H9 (cell line): ENCODE measurements at regions not wholly inside any gene's neighbourhood (a gene's known extent, or its start where the extent isn't known, plus 50 kb on each side); places are given as distances from the start of the nearest gene placed in this dataset.

Source experiments
- DNase-seq: peaks from one replicate; pipeline ENCODE4 v3.0.0-alpha.2; 2017
- H2AFZ ChIP-seq: one replicate; pipeline ENCODE4 v1.6.1; 2013; ENCODE audit warnings: mild to moderate bottlenecking, low read length, control low read depth, moderate library complexity
- H2AK5ac ChIP-seq: 2 replicates; pipeline ENCODE4 v1.6.1; 2013; ENCODE audit warnings: low read length, control low read depth, mixed read lengths; ENCODE audit not compliant: insufficient read length
- H2BK120ac ChIP-seq: one replicate; pipeline ENCODE4 v1.6.1; 2013; ENCODE audit warnings: low read depth, mild to moderate bottlenecking, low read length, control low read depth, inconsistent platforms; ENCODE audit not compliant: poor library complexity, severe bottlenecking
- H2BK12ac ChIP-seq: 2 replicates; pipeline ENCODE4 v1.6.1; 2013; ENCODE audit warnings: low read length, control low read depth, mixed read lengths, low read depth; ENCODE audit not compliant: insufficient read length
- H2BK15ac ChIP-seq: 2 replicates; pipeline ENCODE4 v1.6.1; 2013; ENCODE audit warnings: low read depth, low read length, control low read depth
- H2BK20ac ChIP-seq: one replicate; pipeline ENCODE4 v1.6.1; 2013; ENCODE audit warnings: low read depth, mild to moderate bottlenecking, low read length, control low read depth, inconsistent platforms; ENCODE audit not compliant: poor library complexity, severe bottlenecking
- H2BK5ac ChIP-seq: 2 replicates; pipeline ENCODE4 v1.6.1; 2013; ENCODE audit warnings: low read length, control low read depth, mixed read lengths; ENCODE audit not compliant: insufficient read length
- H3K14ac ChIP-seq: 2 replicates; pipeline ENCODE4 v1.6.1; 2013; ENCODE audit warnings: low read length, control low read depth; ENCODE audit not compliant: insufficient read depth
- H3K18ac ChIP-seq: 2 replicates; pipeline ENCODE4 v1.6.1; 2013; ENCODE audit warnings: low read depth, mild to moderate bottlenecking, mixed read lengths, low read length, control low read depth; ENCODE audit not compliant: insufficient read length
- H3K23ac ChIP-seq: 2 replicates; pipeline ENCODE4 v1.6.1; 2013; ENCODE audit warnings: low read length, control low read depth, mixed read lengths, low read depth; ENCODE audit not compliant: insufficient read length
- H3K23me2 ChIP-seq: 2 replicates; pipeline ENCODE4 v1.6.1; 2013; ENCODE audit warnings: low read depth, mild to moderate bottlenecking, mixed read lengths, low read length, control low read depth; ENCODE audit not compliant: insufficient read length, poor library complexity, severe bottlenecking
- H3K27ac ChIP-seq: 2 replicates; pipeline ENCODE4 v1.5.1; 2013; ENCODE audit warnings: low read length, control low read depth, mixed read lengths, low read depth; ENCODE audit not compliant: insufficient read length
- H3K27me3 ChIP-seq: 2 replicates; pipeline ENCODE4 v1.6.1; 2013; ENCODE audit warnings: low read length, control low read depth, inconsistent platforms; ENCODE audit not compliant: insufficient read depth
- H3K4ac ChIP-seq: 2 replicates; pipeline ENCODE4 v1.6.1; 2013; ENCODE audit warnings: low read depth, mild to moderate bottlenecking, control low read depth, inconsistent platforms, low read length, moderate library complexity
- H3K4me1 ChIP-seq: 2 replicates; pipeline ENCODE4 v1.6.1; 2013; ENCODE audit warnings: low read length, control low read depth, inconsistent platforms; ENCODE audit not compliant: insufficient read depth
- H3K4me2 ChIP-seq: 2 replicates; pipeline ENCODE4 v1.6.1; 2013; ENCODE audit warnings: low read length, control low read depth, mixed read lengths; ENCODE audit not compliant: insufficient read length, insufficient read depth
- H3K56ac ChIP-seq: 2 replicates; pipeline ENCODE4 v1.6.1; 2013; ENCODE audit warnings: low read depth, mild to moderate bottlenecking, mixed read lengths, low read length, control low read depth; ENCODE audit not compliant: insufficient read length
- H3K79me1 ChIP-seq: 2 replicates; pipeline ENCODE4 v1.6.1; 2013; ENCODE audit warnings: low read depth, mild to moderate bottlenecking, moderate library complexity, low read length, control low read depth, inconsistent platforms; ENCODE audit not compliant: insufficient read depth, poor library complexity, severe bottlenecking
- H3K79me2 ChIP-seq: 2 replicates; pipeline ENCODE4 v1.6.1; 2013; ENCODE audit warnings: low read length, control low read depth, inconsistent platforms; ENCODE audit not compliant: insufficient read depth
- H3K9ac ChIP-seq: 2 replicates; pipeline ENCODE4 v1.6.1; 2013; ENCODE audit warnings: low read length, control low read depth, mixed read lengths; ENCODE audit not compliant: insufficient read length; ENCODE audit errors: extremely low read depth
- H3K9me3 ChIP-seq: one replicate; pipeline ENCODE4 v1.6.1; 2013; ENCODE audit warnings: low read depth, low read length, inconsistent platforms; ENCODE audit not compliant: control insufficient read depth
- H3T11ph ChIP-seq: one replicate; pipeline ENCODE4 v1.6.1; 2013; ENCODE audit warnings: mild to moderate bottlenecking, low read length, control low read depth, inconsistent platforms
- H4K20me1 ChIP-seq: one replicate; pipeline ENCODE4 v1.6.1; 2013; ENCODE audit not compliant: control insufficient read depth, insufficient read length, insufficient read depth
- H4K5ac ChIP-seq: 2 replicates; pipeline ENCODE4 v1.6.1; 2013; ENCODE audit warnings: low read depth, mild to moderate bottlenecking, mixed read lengths, low read length, control low read depth; ENCODE audit not compliant: insufficient read length
- H4K8ac ChIP-seq: replicated peaks from 2 replicates; pipeline ENCODE4 v1.6.1; 2013; ENCODE audit warnings: low read length, control low read depth, mixed read lengths, low read depth; ENCODE audit not compliant: insufficient read length
- H4K91ac ChIP-seq: 2 replicates; pipeline ENCODE4 v1.6.1; 2013; ENCODE audit warnings: low read depth, mild to moderate bottlenecking, moderate library complexity, mixed read lengths, low read length, control low read depth; ENCODE audit not compliant: insufficient read length
- H3K27ac Mint-ChIP-seq, 3 experiments: 2 replicates in 2 of 3; 3 replicates in 1 of 3; pipeline ENCODE4 v1.8.0; 2020 to 2021; ENCODE audit warnings: mixed read lengths in 3 of 3, mild to moderate bottlenecking in 1 of 3, moderate library complexity in 1 of 3
- H3K27me3 Mint-ChIP-seq: 2 replicates; pipeline ENCODE4 v1.8.0; 2021; ENCODE audit warnings: low read depth, mild to moderate bottlenecking, moderate library complexity, mixed read lengths
- H3K36me3 Mint-ChIP-seq, 3 experiments: 2 replicates in 2 of 3; 3 replicates in 1 of 3; pipeline ENCODE4 v1.8.0; 2020 to 2021; ENCODE audit warnings: low read depth in 3 of 3, mixed read lengths in 3 of 3; ENCODE audit not compliant: insufficient read depth in 1 of 3
- H3K4me1 Mint-ChIP-seq, 2 experiments: 2 replicates each; pipeline ENCODE4 v1.8.0; 2020; ENCODE audit warnings: mixed read lengths in 2 of 2
- H3K4me3 Mint-ChIP-seq, 2 experiments: 2 replicates in 1 of 2; 3 replicates in 1 of 2; pipeline ENCODE4 v1.8.0; 2020 to 2021; ENCODE audit warnings: mild to moderate bottlenecking in 2 of 2, mixed read lengths in 2 of 2, moderate library complexity in 1 of 2
- H3K9me3 Mint-ChIP-seq, 2 experiments: 2 replicates in 1 of 2; 3 replicates in 1 of 2; pipeline ENCODE4 v1.8.0; 2020; ENCODE audit warnings: mild to moderate bottlenecking in 2 of 2, mixed read lengths in 2 of 2, moderate library complexity in 1 of 2
- WGBS: extraction: QIAGEN DNeasy Blood & Tissue Kit; methylation state at CpG from one replicate; pipeline ENCODE4 v1.1.7; 2013; ENCODE audit warnings: missing lambda C conversion rate, low lambda C conversion rate, mixed read lengths; ENCODE audit not compliant: insufficient read length; ENCODE audit errors: extremely low coverage; 5-methylcytosine and 5-hydroxymethylcytosine counted together
- TF ChIP-seq, protein P1 (sequence below): fragments of 200-600 bp; sonication (generic); conservative IDR thresholded peaks from 3 replicates; pipeline ENCODE4 v1.8.0; 2021; ENCODE audit warnings: antibody characterized with exemption, mild to moderate bottlenecking

DNA sequence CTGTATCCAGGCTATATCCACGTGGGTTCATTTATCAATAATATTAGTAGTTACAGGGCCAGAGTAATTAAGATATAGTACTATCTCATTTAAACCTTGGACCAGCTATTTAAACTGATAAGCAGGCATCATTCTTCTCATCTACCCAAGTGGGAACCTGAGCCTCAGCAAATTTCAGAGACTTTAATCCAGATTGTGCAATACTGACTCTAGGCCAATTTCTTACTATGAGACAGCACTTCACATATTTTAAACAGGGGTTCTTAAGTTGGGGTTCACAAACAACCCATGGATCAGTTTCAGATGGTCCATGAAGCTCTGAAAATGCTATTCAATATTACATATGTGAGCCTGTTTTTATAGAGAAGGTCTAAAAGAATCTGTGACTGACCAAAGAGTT, 302.7 kb upstream of the PSMD7 start:
- no peak overlapping the region for H3K9ac ChIP-seq
- H2BK5ac ChIP-seq = no peak overlapping the region
- no peaks in the 10 kb centered on the region for H3K27me3 ChIP-seq
- DNase-seq = no peak
- no peak overlapping the region for H3K18ac ChIP-seq
- H2AK5ac ChIP-seq = no peak overlapping the region
- H3K4ac ChIP-seq = no peak overlapping the region
- no peak overlapping the region for H2BK120ac ChIP-seq
- no peak overlapping the region for H3T11ph ChIP-seq
- H3K23ac ChIP-seq = no peak overlapping the region
- H2BK20ac ChIP-seq = no peak overlapping the region
- Mint-ChIP-seq H3K27ac (no peak overlapping the region), H3K4me3 (no peak overlapping the region), H3K36me3 (peaks cover 0 to 3% (median 0%) of the 10 kb centered on the region in 3 experiments; a peak in 1 of 7 replicates), H3K4me1 (no peaks in the 10 kb centered on the region), H3K27me3 (no peaks in the 10 kb centered on the region), H3K9me3 (no peaks in the 10 kb centered on the region; a peak in 1 of 5 replicates)
- no peak overlapping the region for H2BK15ac ChIP-seq
- H2BK12ac ChIP-seq = no peak overlapping the region
- no peaks in the 10 kb centered on the region for H3K9me3 ChIP-seq
- no peak overlapping the region for H3K14ac ChIP-seq
- no peaks in the 10 kb centered on the region for H3K79me1 ChIP-seq
- H3K4me1 ChIP-seq = no peaks in the 10 kb centered on the region
- H4K8ac ChIP-seq = no peak overlapping the region
- no peak overlapping the region for H3K4me2 ChIP-seq
- no peaks in the 10 kb centered on the region for H3K23me2 ChIP-seq
- no CpG with 5 or more reads among the region's 1 CpG for WGBS
- TF ChIP-seq, protein P1, sequence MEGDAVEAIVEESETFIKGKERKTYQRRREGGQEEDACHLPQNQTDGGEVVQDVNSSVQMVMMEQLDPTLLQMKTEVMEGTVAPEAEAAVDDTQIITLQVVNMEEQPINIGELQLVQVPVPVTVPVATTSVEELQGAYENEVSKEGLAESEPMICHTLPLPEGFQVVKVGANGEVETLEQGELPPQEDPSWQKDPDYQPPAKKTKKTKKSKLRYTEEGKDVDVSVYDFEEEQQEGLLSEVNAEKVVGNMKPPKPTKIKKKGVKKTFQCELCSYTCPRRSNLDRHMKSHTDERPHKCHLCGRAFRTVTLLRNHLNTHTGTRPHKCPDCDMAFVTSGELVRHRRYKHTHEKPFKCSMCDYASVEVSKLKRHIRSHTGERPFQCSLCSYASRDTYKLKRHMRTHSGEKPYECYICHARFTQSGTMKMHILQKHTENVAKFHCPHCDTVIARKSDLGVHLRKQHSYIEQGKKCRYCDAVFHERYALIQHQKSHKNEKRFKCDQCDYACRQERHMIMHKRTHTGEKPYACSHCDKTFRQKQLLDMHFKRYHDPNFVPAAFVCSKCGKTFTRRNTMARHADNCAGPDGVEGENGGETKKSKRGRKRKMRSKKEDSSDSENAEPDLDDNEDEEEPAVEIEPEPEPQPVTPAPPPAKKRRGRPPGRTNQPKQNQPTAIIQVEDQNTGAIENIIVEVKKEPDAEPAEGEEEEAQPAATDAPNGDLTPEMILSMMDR = no peak
- H2AFZ ChIP-seq = no peak overlapping the region
- H3K79me2 ChIP-seq = no peaks in the 10 kb centered on the region
- no peak overlapping the region for H4K91ac ChIP-seq
- no peak overlapping the region for H3K27ac ChIP-seq
- no peak overlapping the region for H3K56ac ChIP-seq
- no peaks in the 10 kb centered on the region for H4K20me1 ChIP-seq
- no peak overlapping the region for H4K5ac ChIP-seq
